ENCODE measurements at regions not wholly inside any gene's neighbourhood (a gene's known extent, or its start where the extent isn't known, plus 50 kb on each side); places are given as distances from the start of the nearest gene placed in this dataset.

- Histone ChIP-seq H3K4me3 (no peak overlapping the region), H3K36me3 (ENCODE audit: low read depth) (no peaks in the 10 kb centered on the region), H3K4me1 (ENCODE audit: low read depth) (no peaks in the 10 kb centered on the region), H3K9me3 (no peaks in the 10 kb centered on the region)
- no peak for ATAC-seq
- intact Hi-C loops (cut with DNase I, micrococcal nuclease): no loop called here
- DNase-seq: no peak
- no peak for TF ChIP-seq CTCF (IDR thresholded peaks at IDR 0.05)
These were observed 397.0 kb upstream of the ADAMTS5 start for GRCh38 chr21:27363719-27364477.

GRCh38 chr21:27362249-27362648 is 395.4 kb upstream of the ADAMTS5 start:
- no peak for DNase-seq
- TF ChIP-seq CTCF (IDR thresholded peaks at IDR 0.05): no peak
- Histone ChIP-seq H3K9me3 (no peaks in the 10 kb centered on the region), H3K36me3 (ENCODE audit: low read depth) (no peaks in the 10 kb centered on the region), H3K4me3 (no peak overlapping the region), H3K4me1 (ENCODE audit: low read depth) (no peaks in the 10 kb centered on the region)
- no peak for ATAC-seq
- intact Hi-C loops (cut with DNase I, micrococcal nuclease): no loop called here

- no peak for ATAC-seq
- TF ChIP-seq CTCF (IDR thresholded peaks at IDR 0.05): no peak
These were observed 392.3 kb upstream of the ADAMTS5 start for GRCh38 chr21:27359141-27359540.

GRCh38 chr21:27352885-27353284 is 386.0 kb upstream of the ADAMTS5 start:
- no peaks in the 10 kb centered on the region for H3K4me1 ChIP-seq (ENCODE audit: low read depth)
- H3K36me3 ChIP-seq (ENCODE audit: low read depth): no peaks in the 10 kb centered on the region
- DNase-seq: no peak
- no peaks in the 10 kb centered on the region for H3K9me3 ChIP-seq
- no peak for ATAC-seq
- intact Hi-C loops (cut with DNase I, micrococcal nuclease): no loop called here
- TF ChIP-seq CTCF (IDR thresholded peaks at IDR 0.05): no peak
- H3K4me3 ChIP-seq: no peak overlapping the region

More at GRCh38 chr21:27359141-27359540, 392.3 kb upstream of the ADAMTS5 start:
- Histone ChIP-seq H3K36me3 (ENCODE audit: low read depth) (no peaks in the 10 kb centered on the region), H3K4me3 (no peak overlapping the region), H3K4me1 (ENCODE audit: low read depth) (no peaks in the 10 kb centered on the region), H3K9me3 (no peaks in the 10 kb centered on the region)
- no peak for DNase-seq
- intact Hi-C loops (cut with DNase I, micrococcal nuclease): no loop called here

- Histone ChIP-seq H3K4me1 (ENCODE audit: low read depth) (no peaks in the 10 kb centered on the region), H3K9me3 (no peaks in the 10 kb centered on the region), H3K36me3 (ENCODE audit: low read depth) (no peaks in the 10 kb centered on the region), H3K4me3 (no peak overlapping the region)
- no peak for DNase-seq
- no peak for TF ChIP-seq CTCF (IDR thresholded peaks at IDR 0.05)
- ATAC-seq: no peak
- intact Hi-C loops (cut with DNase I, micrococcal nuclease): no loop called here
These were observed 379.2 kb upstream of the ADAMTS5 start for GRCh38 chr21:27346041-27346448.
